Natural killer cell (primary cell): ENCODE measurements at regions not wholly inside any gene's neighbourhood (a gene's known extent, or its start where the extent isn't known, plus 50 kb on each side); places are given as distances from the start of the nearest gene placed in this dataset.

Experiments used
- ATAC-seq, 3 donors: fragments of 150-1000 bp in 2 of 3; fragments of 200-7000 bp in 1 of 3; cut with Tn5 transposase; 1 replicate in 1 of 3; 2 replicates in 2 of 3; pipeline ENCODE4 v1.10.0; 2021; ENCODE audit warnings: mild to moderate bottlenecking in 2 of 3, moderate library complexity in 2 of 3
- DNase-seq, 2 donors: peaks; one replicate each; pipeline versions ENCODE4 v3.0.0 to v3.0.0-alpha.2; 2013 to 2021; ENCODE audit warnings: mixed read lengths in 1 of 2
- H3K27ac ChIP-seq: one replicate; pipeline ENCODE4 v1.5.1; 2013; ENCODE audit warnings: mild to moderate bottlenecking, low read length
- H3K27me3 ChIP-seq: one replicate; pipeline ENCODE4 v1.6.1; 2013; ENCODE audit warnings: low read length; ENCODE audit not compliant: control insufficient read depth, insufficient read depth
- H3K36me3 ChIP-seq: one replicate; pipeline ENCODE4 v1.6.1; 2013; ENCODE audit warnings: low read length; ENCODE audit not compliant: control insufficient read depth, insufficient read depth
- H3K4me1 ChIP-seq: one replicate; pipeline ENCODE4 v1.6.1; 2013; ENCODE audit warnings: low read length; ENCODE audit not compliant: control insufficient read depth, insufficient read depth
- H3K4me3 ChIP-seq: one replicate; pipeline ENCODE4 v1.5.1; 2013; ENCODE audit warnings: low read length
- H3K9me3 ChIP-seq: one replicate; pipeline ENCODE4 v1.6.1; 2013; ENCODE audit warnings: low read length; ENCODE audit not compliant: control insufficient read depth, insufficient read depth
- H3K27ac Mint-ChIP-seq, 2 donors: one replicate each; pipeline ENCODE4 v1.8.0; 2022; ENCODE audit warnings: mild to moderate bottlenecking in 2 of 2, mixed read lengths in 2 of 2, moderate library complexity in 1 of 2
- H3K27me3 Mint-ChIP-seq, 2 donors: one replicate each; pipeline ENCODE4 v1.8.0; 2022; ENCODE audit warnings: low read depth in 2 of 2, mixed read lengths in 2 of 2
- H3K36me3 Mint-ChIP-seq: one replicate; pipeline ENCODE4 v1.8.0; 2022; ENCODE audit warnings: mixed read lengths
- H3K4me1 Mint-ChIP-seq, 2 donors: one replicate each; pipeline ENCODE4 v1.8.0; 2022; ENCODE audit warnings: mixed read lengths in 2 of 2
- H3K4me3 Mint-ChIP-seq: one replicate; pipeline ENCODE4 v1.8.0; 2022; ENCODE audit warnings: mild to moderate bottlenecking, moderate library complexity, mixed read lengths
- H3K9me3 Mint-ChIP-seq, 2 donors: one replicate each; pipeline ENCODE4 v1.8.0; 2022; ENCODE audit warnings: mixed read lengths in 2 of 2
- CTCF ChIP-seq: fragments of 200-600 bp; IDR thresholded peaks from one replicate; pipeline ENCODE4 v1.8.0; 2022; ENCODE audit warnings: antibody characterized with exemption
- WGBS: methylation state at CpG from one replicate; pipeline ENCODE4 v1.1.7; 2013; ENCODE audit warnings: missing lambda C conversion rate; ENCODE audit not compliant: insufficient coverage; 5-methylcytosine and 5-hydroxymethylcytosine counted together
- intact Hi-C: fragments of 100-400 bp; cut with micrococcal nuclease; formaldehyde crosslinking; loops from one replicate; pipeline ENCODE4 v1.14.2; 2022

GRCh38 chr6:56838965-56839364, 115.9 kb upstream of the BEND6 start:
- no peak overlapping the region for H3K4me3 Mint-ChIP-seq
- peaks cover 3% of the 10 kb centered on the region for H3K27me3 ChIP-seq
- H3K36me3 ChIP-seq: no peaks in the 10 kb centered on the region
- 88% methylated on average over 1 of the region's 1 CpG for WGBS
- TF ChIP-seq CTCF: no peak
- no peak overlapping the region for H3K27ac ChIP-seq
- DNase-seq: no peak
- H3K9me3 Mint-ChIP-seq: no peaks in the 10 kb centered on the region
- H3K36me3 Mint-ChIP-seq: no peaks in the 10 kb centered on the region
- H3K27ac Mint-ChIP-seq: no peak overlapping the region
- H3K27me3 Mint-ChIP-seq: peaks cover 16 to 51% of the 10 kb centered on the region in 2 donors
- no peak for ATAC-seq
- H3K4me1 Mint-ChIP-seq: peaks cover 0 to 8% of the 10 kb centered on the region in 2 donors
- intact Hi-C loops: no loop called here
- H3K4me1 ChIP-seq: peaks cover 9% of the 10 kb centered on the region
- H3K9me3 ChIP-seq: no peaks in the 10 kb centered on the region
- H3K4me3 ChIP-seq: no peak overlapping the region

GRCh38 chr6:56838016-56838555, 116.8 kb upstream of the BEND6 start:
- Histone ChIP-seq H3K27me3 (peaks cover 3% of the 10 kb centered on the region), H3K36me3 (no peaks in the 10 kb centered on the region), H3K9me3 (no peaks in the 10 kb centered on the region), H3K4me1 (peaks cover 6% of the 10 kb centered on the region), H3K27ac (no peak overlapping the region), H3K4me3 (no peak overlapping the region)
- TF ChIP-seq CTCF: no peak
- H3K36me3 Mint-ChIP-seq: no peaks in the 10 kb centered on the region
- no peak overlapping the region for H3K27ac Mint-ChIP-seq
- H3K4me1 Mint-ChIP-seq: peaks cover 0 to 7% of the 10 kb centered on the region in 2 donors
- intact Hi-C loops: no loop called here
- ATAC-seq (no peak), DNase-seq (no peak)
- 73% methylated on average over 1 of the region's 2 CpGs for WGBS
- no peaks in the 10 kb centered on the region for H3K9me3 Mint-ChIP-seq
- no peak overlapping the region for H3K4me3 Mint-ChIP-seq
- peaks cover 16 to 51% of the 10 kb centered on the region in 2 donors for H3K27me3 Mint-ChIP-seq

- 96% methylated on average over 6 of the region's 6 CpGs for WGBS
- H3K27me3 Mint-ChIP-seq: peaks cover 11 to 45% of the 10 kb centered on the region in 2 donors
- H3K9me3 Mint-ChIP-seq: no peaks in the 10 kb centered on the region
- Histone ChIP-seq H3K36me3 (no peaks in the 10 kb centered on the region), H3K27me3 (peaks cover 3% of the 10 kb centered on the region), H3K4me3 (no peak overlapping the region), H3K4me1 (no peaks in the 10 kb centered on the region), H3K9me3 (no peaks in the 10 kb centered on the region), H3K27ac (no peak overlapping the region)
- intact Hi-C loops: no loop called here
- no peak overlapping the region for H3K27ac Mint-ChIP-seq
- no peak for ATAC-seq
- no peak for DNase-seq
- no peak overlapping the region for H3K4me3 Mint-ChIP-seq
- H3K36me3 Mint-ChIP-seq: no peaks in the 10 kb centered on the region
- no peaks in the 10 kb centered on the region for H3K4me1 Mint-ChIP-seq
- no peak for TF ChIP-seq CTCF
Measured at GRCh38 chr6:56837322-56837894, 117.5 kb upstream of the BEND6 start.

- Histone ChIP-seq H3K27ac (no peak overlapping the region), H3K9me3 (no peaks in the 10 kb centered on the region), H3K36me3 (no peaks in the 10 kb centered on the region), H3K4me1 (no peaks in the 10 kb centered on the region), H3K4me3 (no peak overlapping the region), H3K27me3 (no peaks in the 10 kb centered on the region)
- TF ChIP-seq CTCF: no peak
- Mint-ChIP-seq H3K4me3 (no peak overlapping the region), H3K36me3 (no peaks in the 10 kb centered on the region), H3K27me3 (peaks cover 7 to 29% of the 10 kb centered on the region in 2 donors), H3K27ac (no peak overlapping the region), H3K4me1 (no peaks in the 10 kb centered on the region), H3K9me3 (no peaks in the 10 kb centered on the region)
- DNase-seq: no peak
- ATAC-seq: no peak
- WGBS: 74% methylated on average over 2 of the region's 3 CpGs
- intact Hi-C loops: no loop called here
Measured at GRCh38 chr6:56835612-56836011, 119.3 kb upstream of the BEND6 start.
